GM12878 (cell line): ENCODE measurements at regions not wholly inside any gene's neighbourhood (a gene's known extent, or its start where the extent isn't known, plus 50 kb on each side); places are given as distances from the start of the nearest gene placed in this dataset.
A peak's percentile ranks its signal among the peaks of the same experiment; 100 is the strongest.

ENCODE experiments used
- ATAC-seq: fragments of 200-7000 bp; cut with Tn5 transposase; 3 replicates; pipeline ENCODE4 v1.9.1; 2020; ENCODE audit warnings: mild to moderate bottlenecking, moderate library complexity
- BruUV-seq: library from RNA; stranded (reverse); fragments of 400-500 nt; replicated peaks from 2 replicates; lab custom pipeline; 2021; lab: Mats Ljungman, UMichigan
- CTCF ChIA-PET: fragments of 300-600 bp; sonication (Branson Sonifier 250); formaldehyde crosslinking; extraction: SDS; loops from one replicate; lab custom pipeline; 2021; ENCODE audit warnings: inconsistent platforms; lab: Yijun Ruan, JAX
- POLR2A ChIA-PET: fragments of 350-600 bp; formaldehyde crosslinking; extraction: SDS; loops from one replicate; lab custom pipeline; 2021; ENCODE audit warnings: inconsistent platforms; lab: Charles Lee
- RAD21 ChIA-PET: fragments of 300-600 bp; sonication (Branson Sonifier 250); formaldehyde crosslinking; loops from one replicate; lab custom pipeline; 2023; ENCODE audit warnings: antibody characterized with exemption; ENCODE audit not compliant: unreplicated experiment; lab: Charles Lee
- SMC1A ChIA-PET: fragments of 300-600 bp; sonication (Branson Sonifier 250); formaldehyde crosslinking; loops from one replicate; lab custom pipeline; 2023; ENCODE audit not compliant: unreplicated experiment, uncharacterized antibody; lab: Charles Lee
- DNase-seq: peaks from one replicate; pipeline ENCODE4 v3.0.0-alpha.2; 2011; ENCODE audit warnings: low read depth, low spot score
- FAIRE-seq: peaks from 3 replicates; lab custom pipeline; 2011; peaks lifted over from hg19 to GRCh38; lab: Jason Lieb, UNC
- H2AFZ ChIP-seq: 2 replicates; pipeline ENCODE4 v1.6.0; 2011; ENCODE audit warnings: low read depth, low read length, control low read depth; ENCODE audit not compliant: control insufficient read depth
- H3K27ac ChIP-seq: 2 replicates; pipeline ENCODE4 v1.5.1; 2011; ENCODE audit warnings: control low read depth; ENCODE audit not compliant: control insufficient read depth, insufficient read depth
- H3K27me3 ChIP-seq, 2 experiments: replicated peaks in 1 of 2; 2 replicates each; pipeline versions ENCODE4 v1.6.0 to v1.6.1; 2011; ENCODE audit warnings: low read length in 1 of 2; ENCODE audit not compliant: control insufficient read depth in 2 of 2, insufficient read depth in 2 of 2
- H3K36me3 ChIP-seq, 2 experiments: 2 replicates each; pipeline ENCODE4 v1.5.1; 2011; ENCODE audit warnings: low read length in 1 of 2; ENCODE audit not compliant: control insufficient read depth in 2 of 2, insufficient read depth in 2 of 2
- H3K4me1 ChIP-seq: 2 replicates; pipeline ENCODE4 v1.6.1; 2011; ENCODE audit warnings: mild to moderate bottlenecking, low read length, moderate library complexity, mixed read lengths; ENCODE audit not compliant: control insufficient read depth, insufficient read depth
- H3K4me2 ChIP-seq: 2 replicates; pipeline ENCODE4 v1.6.0; 2011; ENCODE audit warnings: control low read depth; ENCODE audit not compliant: control insufficient read depth, insufficient read depth
- H3K4me3 ChIP-seq: fragments of 200-600 bp; sonication (generic); 2 replicates; pipeline ENCODE4 v1.5.1; 2016
- H3K79me2 ChIP-seq: 2 replicates; pipeline ENCODE4 v1.6.0; 2011; ENCODE audit warnings: low read length; ENCODE audit not compliant: control insufficient read depth, insufficient read depth
- H3K9ac ChIP-seq: 2 replicates; pipeline ENCODE4 v1.8.0; 2011; ENCODE audit warnings: low read length, control low read depth, mixed read lengths; ENCODE audit not compliant: control insufficient read depth, insufficient read depth
- H3K9me3 ChIP-seq: replicated peaks from 3 replicates; pipeline ENCODE4 v1.5.1; 2011; ENCODE audit warnings: mild to moderate bottlenecking, low read length; ENCODE audit not compliant: control insufficient read depth, insufficient read depth
- H4K20me1 ChIP-seq: 2 replicates; pipeline ENCODE4 v1.6.0; 2011; ENCODE audit not compliant: control insufficient read depth, insufficient read depth
- CBX5 ChIP-seq: sonication (generic); IDR thresholded peaks from 2 replicates; pipeline ENCODE4 v1.6.1; 2016; ENCODE audit warnings: low read depth, moderate library complexity, mild to moderate bottlenecking, inconsistent platforms
- CHD4 ChIP-seq: fragments of 200-600 bp; sonication (generic); IDR thresholded peaks from 2 replicates; pipeline ENCODE4 v1.6.1; 2016; ENCODE audit warnings: mild to moderate bottlenecking
- CREB1 ChIP-seq: IDR thresholded peaks from 2 replicates; pipeline ENCODE4 v1.6.1; 2012; ENCODE audit warnings: low read depth, mild to moderate bottlenecking, inconsistent platforms
- CREM ChIP-seq: IDR thresholded peaks from 2 replicates; pipeline ENCODE4 v1.6.1; 2014; ENCODE audit warnings: antibody characterized with exemption, low read depth
- EP300 ChIP-seq, 2 experiments: fragments of 150-350 bp in 1 of 2; IDR thresholded peaks; 2 replicates each; pipeline ENCODE4 v1.6.1; 2011 to 2012; ENCODE audit warnings: low read depth in 2 of 2, low read length in 2 of 2, borderline replicate concordance in 1 of 2, improper control_type of control experiment in 1 of 2, inconsistent platforms in 1 of 2; ENCODE audit not compliant: control insufficient read depth in 1 of 2
- IRF5 ChIP-seq: fragments of 450-650 bp; IDR thresholded peaks from 2 replicates; pipeline ENCODE4 v1.6.1; 2017; ENCODE audit warnings: borderline replicate concordance
- KLF5 ChIP-seq: fragments of 450-650 bp; IDR thresholded peaks from 2 replicates; pipeline ENCODE4 v1.6.1; 2014; ENCODE audit warnings: mild to moderate bottlenecking; ENCODE audit not compliant: partially characterized antibody
- MEF2B ChIP-seq: fragments of 450-650 bp; IDR thresholded peaks from 2 replicates; pipeline ENCODE4 v1.6.1; 2018; ENCODE audit warnings: mild to moderate bottlenecking, moderate library complexity; ENCODE audit not compliant: partially characterized antibody, poor library complexity, severe bottlenecking
- PAX8 ChIP-seq: fragments of 450-650 bp; IDR thresholded peaks from 2 replicates; pipeline ENCODE4 v1.6.1; 2017; ENCODE audit warnings: mild to moderate bottlenecking, moderate library complexity
- POLR2AphosphoS5 ChIP-seq: IDR thresholded peaks from 2 replicates; pipeline ENCODE4 v1.6.1; 2011; ENCODE audit warnings: mild to moderate bottlenecking, low read length, inconsistent platforms
- SIX5 ChIP-seq: IDR thresholded peaks from 2 replicates; pipeline ENCODE4 v1.6.1; 2011; ENCODE audit warnings: mild to moderate bottlenecking, low read depth, low read length, moderate library complexity; ENCODE audit not compliant: severe bottlenecking
- SMAD1 ChIP-seq: fragments of 450-650 bp; IDR thresholded peaks from 2 replicates; pipeline ENCODE4 v1.6.1; 2018; ENCODE audit warnings: mild to moderate bottlenecking, low read depth; ENCODE audit not compliant: partially characterized antibody
- SP1 ChIP-seq: IDR thresholded peaks from one replicate; pipeline ENCODE4 v1.6.1; 2011; ENCODE audit warnings: low read depth, low read length
- SREBF2 ChIP-seq: IDR thresholded peaks from 2 replicates; pipeline ENCODE4 v1.6.1; 2012; ENCODE audit warnings: mild to moderate bottlenecking, low read length
- TCF12 ChIP-seq: IDR thresholded peaks from 2 replicates; pipeline ENCODE4 v1.6.1; 2011; ENCODE audit warnings: low read depth, mild to moderate bottlenecking, low read length
- YBX1 ChIP-seq: fragments of 450-650 bp; IDR thresholded peaks from 2 replicates; pipeline ENCODE4 v1.6.1; 2016; ENCODE audit warnings: antibody characterized with exemption
- WGBS: methylation state at CpG from one replicate; pipeline ENCODE4 v1.1.6; 2016; ENCODE audit warnings: low lambda C conversion rate; ENCODE audit not compliant: insufficient replicate concordance, insufficient coverage; ENCODE audit errors: missing lambda C conversion rate; 5-methylcytosine and 5-hydroxymethylcytosine counted together
- in situ Hi-C: fragments of 300-500 bp; cut with MboI; formaldehyde crosslinking; loops from 9 replicates; pipeline ENCODE4 v1.14.3; 2018; ENCODE audit warnings: mixed read lengths
- intact Hi-C: fragments of 100-400 bp; cut with micrococcal nuclease; formaldehyde crosslinking; loops from one replicate; pipeline ENCODE4 v1.14.2; 2022; ENCODE audit not compliant: unreplicated experiment
- TF ChIP-seq, protein P1 (sequence below): fragments of 450-650 bp; IDR thresholded peaks from 2 replicates; pipeline ENCODE4 v1.6.1; 2016; ENCODE audit warnings: mild to moderate bottlenecking, moderate library complexity, borderline replicate concordance

DNA sequence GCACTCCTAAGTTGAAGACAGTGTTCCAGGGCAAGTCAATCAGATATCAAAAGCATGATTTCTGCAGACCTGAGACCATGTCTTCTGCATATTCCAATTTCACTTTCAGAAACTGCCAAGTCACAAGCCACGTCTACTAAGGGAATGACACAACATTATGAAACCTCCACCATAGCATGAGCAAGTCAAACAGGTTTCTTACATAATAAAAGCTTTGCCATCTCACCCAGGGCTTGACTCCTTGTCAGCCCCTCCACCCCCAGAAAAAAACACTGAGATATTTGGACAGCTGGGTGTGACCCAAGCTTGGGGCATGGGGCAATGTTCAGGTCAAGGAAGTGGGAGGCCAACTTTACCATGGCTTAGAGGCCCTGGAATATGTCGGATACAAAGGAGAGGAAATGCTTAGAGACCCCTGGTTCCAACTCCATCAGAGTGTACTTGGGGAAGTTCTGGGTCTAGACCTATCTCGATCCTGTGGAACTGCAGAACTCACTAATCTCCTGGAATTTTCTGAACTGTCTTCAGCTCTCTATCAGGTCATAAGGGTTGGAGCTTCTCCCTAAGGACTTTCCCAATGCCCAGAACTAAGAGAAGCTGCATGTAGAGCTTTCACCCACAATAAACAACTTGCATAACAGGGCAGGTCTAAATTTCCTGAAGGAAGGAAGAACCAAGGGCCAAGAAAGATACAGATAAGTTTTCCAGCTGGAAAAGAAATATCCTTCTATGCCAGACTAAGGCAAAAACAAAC lies 80.6 kb upstream of the NAMPT start:
- Histone ChIP-seq H3K4me2 (no peak overlapping the region), H3K27me3 (no peaks in the 10 kb centered on the region), H3K9ac (no peak overlapping the region), H3K4me1 (no peaks in the 10 kb centered on the region), H2AFZ (no peak overlapping the region), H4K20me1 (no peaks in the 10 kb centered on the region), H3K79me2 (no peaks in the 10 kb centered on the region), H3K9me3 (no peaks in the 10 kb centered on the region; the same call in 2 of the 3 replicates), H3K27ac (no peak overlapping the region), H3K36me3 (no peaks in the 10 kb centered on the region), H3K4me3 (no peak overlapping the region)
- intact Hi-C loops, result loop anchor here (5.0 kb wide), 1 partner anchor 97 kb away; no protein-coding TSS in a partner anchor
- ChIA-PET POLR2A (interaction anchor here (0.5 to 1.3 kb wide), 4 partner anchors 19 to 102 kb away, joined by 3 to 4 read pairs (median 4); no protein-coding TSS in a partner anchor), RAD21 (interaction anchor here (0.9 to 7.0 kb wide), 9 partner anchors 19 to 209 kb away, joined by 3 to 82 read pairs (median 4); partner anchors contain the start of gene NAMPT), SMC1A (interaction anchor here (1.0 to 3.3 kb wide), 16 partner anchors 10 to 188 kb away, joined by 3 to 35 read pairs (median 7); no protein-coding TSS in a partner anchor), CTCF (interaction anchor here (0.7 to 7.1 kb wide), 19 partner anchors 9 to 307 kb away, joined by 3 to 113 read pairs (median 4); no protein-coding TSS in a partner anchor)
- 15% methylated on average over 3 of the region's 3 CpGs for WGBS
- peak; percentile 46 for DNase-seq
- peak; percentile 92 for ATAC-seq
- in situ Hi-C loops, result no loop called here
- no TSS peak for BruUV-seq
- no peak for FAIRE-seq
- TF ChIP-seq YBX1, result no peak
- TF ChIP-seq POLR2AphosphoS5, result no peak
- no peak for TF ChIP-seq TCF12
- no peak for TF ChIP-seq MEF2B
- TF ChIP-seq, protein P1, sequence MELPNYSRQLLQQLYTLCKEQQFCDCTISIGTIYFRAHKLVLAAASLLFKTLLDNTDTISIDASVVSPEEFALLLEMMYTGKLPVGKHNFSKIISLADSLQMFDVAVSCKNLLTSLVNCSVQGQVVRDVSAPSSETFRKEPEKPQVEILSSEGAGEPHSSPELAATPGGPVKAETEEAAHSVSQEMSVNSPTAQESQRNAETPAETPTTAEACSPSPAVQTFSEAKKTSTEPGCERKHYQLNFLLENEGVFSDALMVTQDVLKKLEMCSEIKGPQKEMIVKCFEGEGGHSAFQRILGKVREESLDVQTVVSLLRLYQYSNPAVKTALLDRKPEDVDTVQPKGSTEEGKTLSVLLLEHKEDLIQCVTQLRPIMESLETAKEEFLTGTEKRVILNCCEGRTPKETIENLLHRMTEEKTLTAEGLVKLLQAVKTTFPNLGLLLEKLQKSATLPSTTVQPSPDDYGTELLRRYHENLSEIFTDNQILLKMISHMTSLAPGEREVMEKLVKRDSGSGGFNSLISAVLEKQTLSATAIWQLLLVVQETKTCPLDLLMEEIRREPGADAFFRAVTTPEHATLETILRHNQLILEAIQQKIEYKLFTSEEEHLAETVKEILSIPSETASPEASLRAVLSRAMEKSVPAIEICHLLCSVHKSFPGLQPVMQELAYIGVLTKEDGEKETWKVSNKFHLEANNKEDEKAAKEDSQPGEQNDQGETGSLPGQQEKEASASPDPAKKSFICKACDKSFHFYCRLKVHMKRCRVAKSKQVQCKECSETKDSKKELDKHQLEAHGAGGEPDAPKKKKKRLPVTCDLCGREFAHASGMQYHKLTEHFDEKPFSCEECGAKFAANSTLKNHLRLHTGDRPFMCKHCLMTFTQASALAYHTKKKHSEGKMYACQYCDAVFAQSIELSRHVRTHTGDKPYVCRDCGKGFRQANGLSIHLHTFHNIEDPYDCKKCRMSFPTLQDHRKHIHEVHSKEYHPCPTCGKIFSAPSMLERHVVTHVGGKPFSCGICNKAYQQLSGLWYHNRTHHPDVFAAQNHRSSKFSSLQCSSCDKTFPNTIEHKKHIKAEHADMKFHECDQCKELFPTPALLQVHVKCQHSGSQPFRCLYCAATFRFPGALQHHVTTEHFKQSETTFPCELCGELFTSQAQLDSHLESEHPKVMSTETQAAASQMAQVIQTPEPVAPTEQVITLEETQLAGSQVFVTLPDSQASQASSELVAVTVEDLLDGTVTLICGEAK, result no peak
- TF ChIP-seq SMAD1, result no peak
- TF ChIP-seq IRF5, result no peak
- TF ChIP-seq KLF5, result no peak
- no peak for TF ChIP-seq SIX5
- no peak for TF ChIP-seq PAX8
- TF ChIP-seq SP1, result no peak
- TF ChIP-seq SREBF2, result no peak
- TF ChIP-seq EP300 (IDR thresholded peaks at IDR 0.05; ENCODE audit: borderline replicate concordance in 1 of 2, control insufficient read depth in 1 of 2, low read depth in 2 of 2, low read length in 2 of 2), result 0 out of 4 replicates have a peak, but pooled peaks of 1 of the 2 experiments have one; percentile 12
- TF ChIP-seq CBX5, result no peak
- peak; percentile 88 for TF ChIP-seq CREB1
- TF ChIP-seq CREM, result peak; percentile 43
- TF ChIP-seq CHD4, result no peak
